GM18870 (cell line): ENCODE measurements at regions not wholly inside any gene's neighbourhood (a gene's known extent, or its start where the extent isn't known, plus 50 kb on each side); places are given as distances from the start of the nearest gene placed in this dataset.
A peak's percentile ranks its signal among the peaks of the same experiment; 100 is the strongest.

ENCODE experiments used
- ATAC-seq: cut with Tn5 transposase; IDR thresholded peaks from one replicate; pipeline ENCODE4 v1.9.1; 2021; ENCODE audit warnings: moderate library complexity; ENCODE audit not compliant: unreplicated experiment

- ATAC-seq, result no peak
Observed at GRCh38 chr2:230640540-230641011, 72.1 kb upstream of the CAB39 start.

- no peak for ATAC-seq
Observed at GRCh38 chr2:230642966-230643365, 69.7 kb upstream of the CAB39 start.

- peak; percentile 86 for ATAC-seq
Observed at GRCh38 chr2:230643576-230644291, 68.9 kb upstream of the CAB39 start.

- ATAC-seq, result peak; percentile 28
Observed at GRCh38 chr2:230644356-230644935, 68.2 kb upstream of the CAB39 start.

GRCh38 chr2:230648356-230648755, 64.3 kb upstream of the CAB39 start:
- ATAC-seq, result no peak

- peak; percentile 73 for ATAC-seq
Observed at GRCh38 chr2:230650585-230651137, 62.0 kb upstream of the CAB39 start.

GRCh38 chr2:230654057-230654456, 58.6 kb upstream of the CAB39 start:
- ATAC-seq, result no peak

GRCh38 chr2:230657462-230657861, 55.2 kb upstream of the CAB39 start:
- ATAC-seq, result no peak

- no peak for ATAC-seq
Observed at GRCh38 chr2:230657906-230658305, 54.7 kb upstream of the CAB39 start.

- ATAC-seq, result no peak
Observed at GRCh38 chr2:230658577-230658876, 54.1 kb upstream of the CAB39 start.

- ATAC-seq, result peak; percentile 66
Observed at GRCh38 chr2:230658877-230659652, 53.6 kb upstream of the CAB39 start.

- ATAC-seq, result no peak
Observed at GRCh38 chr2:230660294-230661060, 52.2 kb upstream of the CAB39 start.

- ATAC-seq, result peak; percentile 39
Observed at GRCh38 chr2:230661072-230661957, 51.3 kb upstream of the CAB39 start.
